HS-27A (cell line): ENCODE measurements at regions not wholly inside any gene's neighbourhood (a gene's known extent, or its start where the extent isn't known, plus 50 kb on each side); places are given as distances from the start of the nearest gene placed in this dataset.

Experiments used
- DNase-seq: peaks from one replicate; pipeline ENCODE4 v3.0.0-alpha.2; 2012; ENCODE audit warnings: low read depth, missing footprints

- no peak for DNase-seq
Measured at GRCh38 chr1:58911841-58912499, 128.1 kb upstream of the JUN start.

GRCh38 chr1:58914925-58915324 is 131.1 kb upstream of the JUN start:
- no peak for DNase-seq

- DNase-seq, result no peak
Measured at GRCh38 chr1:58917436-58917835, 133.6 kb upstream of the JUN start.

GRCh38 chr1:58919226-58919958 is 135.5 kb upstream of the JUN start:
- no peak for DNase-seq

GRCh38 chr1:58919959-58920321 is 136.1 kb upstream of the JUN start:
- no peak for DNase-seq

GRCh38 chr1:58921342-58921741 is 137.5 kb upstream of the JUN start:
- DNase-seq, result no peak

GRCh38 chr1:58921751-58922150 is 137.9 kb upstream of the JUN start:
- DNase-seq, result no peak

GRCh38 chr1:58922302-58923089 is 138.6 kb upstream of the JUN start:
- DNase-seq, result no peak

GRCh38 chr1:58923090-58923470 is 139.2 kb upstream of the JUN start:
- no peak for DNase-seq

GRCh38 chr1:58924016-58924565 is 140.2 kb upstream of the JUN start:
- DNase-seq, result no peak

- DNase-seq, result no peak
Measured at GRCh38 chr1:58924821-58925220, 141.0 kb upstream of the JUN start.

GRCh38 chr1:58925247-58925646 is 141.4 kb upstream of the JUN start:
- DNase-seq, result no peak

GRCh38 chr1:58926152-58926551 is 142.3 kb upstream of the JUN start:
- DNase-seq, result no peak

- no peak for DNase-seq
Measured at GRCh38 chr1:58927041-58927721, 143.3 kb upstream of the JUN start.

- no peak for DNase-seq
Measured at GRCh38 chr1:58927722-58928085, 143.9 kb upstream of the JUN start.

- no peak for DNase-seq
Measured at GRCh38 chr1:58928514-58928913, 144.7 kb upstream of the JUN start.

GRCh38 chr1:58929671-58930325 is 146.0 kb upstream of the JUN start:
- DNase-seq, result no peak

- no peak for DNase-seq
Measured at GRCh38 chr1:58931024-58931423, 147.2 kb upstream of the JUN start.

- DNase-seq, result no peak
Measured at GRCh38 chr1:58931756-58932155, 147.9 kb upstream of the JUN start.

GRCh38 chr1:58932859-58933598 is 149.2 kb upstream of the JUN start:
- peak; percentile 89 for DNase-seq

- no peak for DNase-seq
Measured at GRCh38 chr1:58933599-58933926, 149.7 kb upstream of the JUN start.
